ENCODE measurements at regions not wholly inside any gene's neighbourhood (a gene's known extent, or its start where the extent isn't known, plus 50 kb on each side); places are given as distances from the start of the nearest gene placed in this dataset.
A peak's percentile ranks its signal among the peaks of the same experiment; 100 is the strongest.

- Histone ChIP-seq H3K79me2 (ENCODE audit: insufficient read depth) (no peaks in the 10 kb centered on the region), H3K27ac (ENCODE audit: low read depth in 2 of 2, low read length in 1 of 2) (peak overlapping the region; percentile 87 to 90), H3F3A (replicated peaks; ENCODE audit: insufficient read depth) (peaks cover 12% of the 10 kb centered on the region), H2AFZ (ENCODE audit: low read depth) (no peak overlapping the region; the same call in none of the 2 replicates), H3K9ac (peak overlapping the region; percentile 47; the same call in 1 of the 2 replicates), H3K4me3 (ENCODE audit: low read depth in 2 of 2, low read length in 1 of 2) (no peak overlapping the region), H3K4me2 (peak overlapping the region; percentile 45), H3K9me3 (no peaks in the 10 kb centered on the region), H3K9me2 (no peaks in the 10 kb centered on the region), H3K27me3 (ENCODE audit: insufficient read depth) (no peaks in the 10 kb centered on the region), H3K4me1 (ENCODE audit: control insufficient read depth in 1 of 2, insufficient read depth in 2 of 2, low read depth in 1 of 2, low read length in 1 of 2) (peaks cover 28 to 45% of the 10 kb centered on the region in 2 experiments; a peak in 3 of 4 replicates), H4K20me1 (ENCODE audit: insufficient read depth) (no peaks in the 10 kb centered on the region), H3K36me3 (replicated peaks in 1 of 2; ENCODE audit: control insufficient read depth in 1 of 2, insufficient read depth in 2 of 2, low read length in 1 of 2) (no peaks in the 10 kb centered on the region)
- DNase-seq = no peak
- CTCF ChIA-PET = no interaction called here
- 26% methylated on average over 9 of the region's 11 CpGs for WGBS (ENCODE audit: low lambda C conversion rate)
- POLR2A ChIA-PET = no interaction called here
- TF ChIP-seq RFX5 (IDR thresholded peaks at IDR 0.05; ENCODE audit: low read length) (no peak), REST (IDR thresholded peaks at IDR 0.05; ENCODE audit: low read depth, low read length) (peak; percentile 31; the same call in 1 of the 2 replicates), MEF2A (IDR thresholded peaks at IDR 0.05; ENCODE audit: borderline replicate concordance, low read depth) (no peak; the same call in 1 of the 2 replicates), RXRA (IDR thresholded peaks at IDR 0.05; ENCODE audit: borderline replicate concordance, low read depth) (peak; percentile 83; the same call in 1 of the 2 replicates), IRF3 (IDR thresholded peaks at IDR 0.05; ENCODE audit: low read depth, low read length) (no peak), JUND (IDR thresholded peaks at IDR 0.05) (peak; percentile 94), RCOR1 (IDR thresholded peaks at IDR 0.05; ENCODE audit: low read length) (no peak), MXI1 (IDR thresholded peaks at IDR 0.05; ENCODE audit: low read depth, low read length) (no peak), EP300 (IDR thresholded peaks at IDR 0.05; ENCODE audit: borderline replicate concordance in 1 of 2, low read depth in 1 of 2, low read length in 1 of 2) (peak in 1 of 2 experiments; percentile 86; a peak in 2 of 4 replicates), YY1 (IDR thresholded peaks at IDR 0.05; ENCODE audit: low read depth) (no peak), CHD2 (IDR thresholded peaks at IDR 0.05; ENCODE audit: low read length, partially characterized antibody) (no peak), SIN3A (IDR thresholded peaks at IDR 0.05; ENCODE audit: borderline replicate concordance, low read depth, low read length) (0 out of 2 replicates have a peak, but pooled peaks have one; percentile 38), FOSL2 (IDR thresholded peaks at IDR 0.05; ENCODE audit: borderline replicate concordance, low read depth) (peak; percentile 93), NRF1 (IDR thresholded peaks at IDR 0.05; ENCODE audit: low read depth, low read length) (no peak), POLR2AphosphoS5 (IDR thresholded peaks at IDR 0.05; ENCODE audit: low read depth, low read length) (peak; percentile 78; the same call in 1 of the 2 replicates), SMC3 (IDR thresholded peaks at IDR 0.05; ENCODE audit: low read depth, low read length) (no peak), ZBTB33 (IDR thresholded peaks at IDR 0.05; ENCODE audit: borderline replicate concordance, low read depth) (peak; percentile 82), GABPA (IDR thresholded peaks at IDR 0.05; ENCODE audit: low read depth) (no peak), TCF12 (IDR thresholded peaks at IDR 0.05) (peak; percentile 92), GATA2 (CRISPR knock-in tag; IDR thresholded peaks at IDR 0.05) (no peak)
- TF ChIP-seq, protein P1, sequence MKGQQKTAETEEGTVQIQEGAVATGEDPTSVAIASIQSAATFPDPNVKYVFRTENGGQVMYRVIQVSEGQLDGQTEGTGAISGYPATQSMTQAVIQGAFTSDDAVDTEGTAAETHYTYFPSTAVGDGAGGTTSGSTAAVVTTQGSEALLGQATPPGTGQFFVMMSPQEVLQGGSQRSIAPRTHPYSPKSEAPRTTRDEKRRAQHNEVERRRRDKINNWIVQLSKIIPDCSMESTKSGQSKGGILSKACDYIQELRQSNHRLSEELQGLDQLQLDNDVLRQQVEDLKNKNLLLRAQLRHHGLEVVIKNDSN (IDR thresholded peaks at IDR 0.05; ENCODE audit: borderline replicate concordance, low read depth) = no peak
- TF ChIP-seq, protein P2, sequence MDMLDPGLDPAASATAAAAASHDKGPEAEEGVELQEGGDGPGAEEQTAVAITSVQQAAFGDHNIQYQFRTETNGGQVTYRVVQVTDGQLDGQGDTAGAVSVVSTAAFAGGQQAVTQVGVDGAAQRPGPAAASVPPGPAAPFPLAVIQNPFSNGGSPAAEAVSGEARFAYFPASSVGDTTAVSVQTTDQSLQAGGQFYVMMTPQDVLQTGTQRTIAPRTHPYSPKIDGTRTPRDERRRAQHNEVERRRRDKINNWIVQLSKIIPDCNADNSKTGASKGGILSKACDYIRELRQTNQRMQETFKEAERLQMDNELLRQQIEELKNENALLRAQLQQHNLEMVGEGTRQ (IDR thresholded peaks at IDR 0.05; ENCODE audit: borderline replicate concordance, low read depth, low read length) = no peak
- TF ChIP-seq, protein P3, sequence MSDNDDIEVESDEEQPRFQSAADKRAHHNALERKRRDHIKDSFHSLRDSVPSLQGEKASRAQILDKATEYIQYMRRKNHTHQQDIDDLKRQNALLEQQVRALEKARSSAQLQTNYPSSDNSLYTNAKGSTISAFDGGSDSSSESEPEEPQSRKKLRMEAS (IDR thresholded peaks at IDR 0.05; ENCODE audit: low read depth) = 0 out of 2 replicates have a peak, but pooled peaks have one; percentile 48
Measured at GRCh38 chr10:110410329-110411046, 87.2 kb upstream of the DUSP5 start.
